ENCODE measurements at regions not wholly inside any gene's neighbourhood (a gene's known extent, or its start where the extent isn't known, plus 50 kb on each side); places are given as distances from the start of the nearest gene placed in this dataset.

GRCh38 chr18:29078273-29078672 lies 901.3 kb upstream of the CDH2 start:
- no peaks in the 10 kb centered on the region for H3K4me1 ChIP-seq (ENCODE audit: insufficient read depth, low read length)
- ChIA-PET CTCF (ENCODE audit: low intra/inter-chr PET ratio, low total read pairs) (no interaction called here), POLR2A (no interaction called here)
- DNase-seq (ENCODE audit: low spot score), result no peak
- H2AFZ ChIP-seq (ENCODE audit: low read length), result no peak overlapping the region
- H3K36me3 ChIP-seq (replicated peaks in 1 of 2; ENCODE audit: control insufficient read depth in 1 of 2, insufficient read depth in 2 of 2, low read length in 2 of 2), result no peaks in the 10 kb centered on the region
- H3K9me3 ChIP-seq (ENCODE audit: low read length), result no peaks in the 10 kb centered on the region
- no peak overlapping the region for H3K4me2 ChIP-seq (ENCODE audit: low read depth, low read length)
- no TSS peak for BruUV-seq (replicated peaks)
- H3K79me2 ChIP-seq (ENCODE audit: insufficient read depth, low read length), result no peaks in the 10 kb centered on the region
- H3K9ac ChIP-seq (ENCODE audit: insufficient read depth, low read depth, low read length), result no peak overlapping the region
- no peak for TF ChIP-seq NR2C2 (CRISPR knock-in tag; IDR thresholded peaks at IDR 0.05; ENCODE audit: borderline replicate concordance)
- no peak for TF ChIP-seq ZNF101 (CRISPR knock-in tag; IDR thresholded peaks at IDR 0.05; ENCODE audit: borderline replicate concordance, low read depth)
- TF ChIP-seq ZNF382 (CRISPR knock-in tag; IDR thresholded peaks at IDR 0.05; ENCODE audit: borderline replicate concordance), result no peak
- TF ChIP-seq ZKSCAN1 (IDR thresholded peaks at IDR 0.05; ENCODE audit: low read length), result no peak
- TF ChIP-seq ZNF230 (CRISPR knock-in tag; IDR thresholded peaks at IDR 0.05), result no peak
- no peak for TF ChIP-seq FOXM1 (CRISPR knock-in tag; IDR thresholded peaks at IDR 0.05)
- no peak for TF ChIP-seq ZNF660 (CRISPR knock-in tag; IDR thresholded peaks at IDR 0.05; ENCODE audit: borderline replicate concordance, low read depth)
- TF ChIP-seq KDM1A (CRISPR knock-in tag; IDR thresholded peaks at IDR 0.05), result no peak
- TF ChIP-seq HNF4A (CRISPR knock-in tag; IDR thresholded peaks at IDR 0.05), result no peak
- no peak for TF ChIP-seq ERF (CRISPR knock-in tag; IDR thresholded peaks at IDR 0.05)
- no peak for TF ChIP-seq TFDP2 (CRISPR knock-in tag; IDR thresholded peaks at IDR 0.05)
- TF ChIP-seq ZKSCAN8 (CRISPR knock-in tag; IDR thresholded peaks at IDR 0.05; ENCODE audit: borderline replicate concordance), result no peak
- in situ Hi-C loops (cut with HindIII; ENCODE audit: extremely low pct_ligation_motif_present, low pct_unique_long_range_greater_than_20kb) (no loop called here), intact Hi-C loops (cut with micrococcal nuclease; ENCODE audit: unreplicated experiment) (no loop called here)
- WGBS (ENCODE audit: low lambda C conversion rate), result 20% methylated on average over 3 of the region's 3 CpGs
- no peak overlapping the region for H3K27ac ChIP-seq (ENCODE audit: extremely low read length, insufficient read depth, low read length)
- no peaks in the 10 kb centered on the region for H4K20me1 ChIP-seq (ENCODE audit: insufficient read depth, low read length)
- ATAC-seq, result no peak
- FAIRE-seq, result no peak
- no peaks in the 10 kb centered on the region for H3K27me3 ChIP-seq (ENCODE audit: control insufficient read depth in 1 of 2, insufficient read depth in 2 of 2, low read length in 2 of 2)
- H3K4me3 ChIP-seq (replicated peaks in 1 of 3; ENCODE audit: insufficient read depth in 1 of 3, low read depth in 2 of 3, low read length in 3 of 3), result no peak overlapping the region
